Skeletal muscle satellite cell (primary cell): ENCODE measurements at regions not wholly inside any gene's neighbourhood (a gene's known extent, or its start where the extent isn't known, plus 50 kb on each side); places are given as distances from the start of the nearest gene placed in this dataset.

Experiments
- H3K27me3 ChIP-seq: 2 replicates; pipeline ENCODE4 v1.7.0; 2013; ENCODE audit warnings: low read length; ENCODE audit not compliant: control insufficient read depth, insufficient read depth
- H3K36me3 ChIP-seq: 2 replicates; pipeline ENCODE4 v1.7.0; 2013; ENCODE audit warnings: mild to moderate bottlenecking, control low read depth, low read length; ENCODE audit not compliant: insufficient read depth
- H3K4me1 ChIP-seq: 2 replicates; pipeline ENCODE4 v1.7.0; 2013; ENCODE audit warnings: low read length; ENCODE audit not compliant: control insufficient read depth, insufficient read depth
- H3K4me2 ChIP-seq: 2 replicates; pipeline ENCODE4 v1.7.0; 2013; ENCODE audit warnings: mild to moderate bottlenecking, low read length
- H3K4me3 ChIP-seq: 2 replicates; pipeline ENCODE4 v1.7.0; 2013; ENCODE audit warnings: low read length
- H3K9ac ChIP-seq: 2 replicates; pipeline ENCODE4 v1.7.0; 2013; ENCODE audit warnings: mild to moderate bottlenecking, low read depth, low read length, moderate library complexity
- H3K9me3 ChIP-seq: replicated peaks from 2 replicates; pipeline ENCODE4 v1.7.0; 2013; ENCODE audit warnings: mild to moderate bottlenecking, control low read depth, low read length

GRCh38 chr5:14090755-14091154 is 52.4 kb upstream of the TRIO start:
- H3K27me3 ChIP-seq = no peaks in the 10 kb centered on the region
- no peaks in the 10 kb centered on the region for H3K4me1 ChIP-seq
- no peak overlapping the region for H3K9ac ChIP-seq
- H3K4me3 ChIP-seq = no peak overlapping the region
- H3K9me3 ChIP-seq = no peaks in the 10 kb centered on the region
- no peak overlapping the region for H3K4me2 ChIP-seq
- H3K36me3 ChIP-seq = no peaks in the 10 kb centered on the region

GRCh38 chr5:14090290-14090689 is 52.9 kb upstream of the TRIO start:
- Histone ChIP-seq H3K4me1 (no peaks in the 10 kb centered on the region), H3K9ac (no peak overlapping the region), H3K36me3 (no peaks in the 10 kb centered on the region)

DNA sequence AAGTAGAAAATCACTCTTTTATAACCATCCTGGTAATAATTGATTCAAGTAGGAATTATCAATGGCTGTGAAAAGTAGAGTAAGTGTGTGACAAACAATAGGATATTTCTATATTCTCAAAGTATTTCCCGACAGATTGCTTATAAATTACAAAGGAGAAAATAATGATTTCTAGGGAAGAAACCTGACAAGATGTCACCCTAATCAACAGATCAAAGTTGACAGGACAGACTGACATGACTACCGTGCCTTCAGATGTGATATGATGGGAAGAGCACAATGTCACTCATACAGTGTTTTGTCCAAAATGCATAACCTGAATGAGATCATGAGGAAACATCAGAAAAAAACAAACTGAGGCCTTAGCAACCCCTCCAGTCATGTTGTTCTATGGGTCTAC is 53.9 kb upstream of the TRIO start:
- Histone ChIP-seq H3K4me1 (no peaks in the 10 kb centered on the region), H3K9me3 (no peaks in the 10 kb centered on the region), H3K27me3 (no peaks in the 10 kb centered on the region), H3K4me3 (no peak overlapping the region), H3K9ac (no peak overlapping the region), H3K36me3 (no peaks in the 10 kb centered on the region), H3K4me2 (no peak overlapping the region)

More at GRCh38 chr5:14090290-14090689, 52.9 kb upstream of the TRIO start:
- Histone ChIP-seq H3K9me3 (no peaks in the 10 kb centered on the region), H3K4me2 (no peak overlapping the region), H3K27me3 (no peaks in the 10 kb centered on the region), H3K4me3 (no peak overlapping the region)

DNA sequence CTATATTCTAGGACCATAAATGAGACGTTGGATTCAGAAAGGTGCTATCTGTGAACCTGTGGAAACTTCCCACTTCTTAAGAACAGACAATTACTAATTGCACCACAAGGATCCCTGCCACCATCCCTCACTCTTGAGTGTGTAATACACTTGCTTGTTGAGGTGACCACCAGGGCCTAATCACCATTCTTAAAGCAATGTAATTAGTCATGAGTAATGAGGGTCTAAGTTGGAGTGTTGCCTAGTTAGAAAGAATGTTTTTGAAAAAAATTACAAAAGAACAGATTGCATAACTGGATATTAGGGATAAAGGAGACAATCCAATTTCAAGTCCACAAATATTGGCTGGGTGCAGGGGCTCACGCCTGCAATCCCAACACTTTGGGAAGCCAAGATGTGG is 56.9 kb upstream of the TRIO start:
- Histone ChIP-seq H3K4me1 (no peaks in the 10 kb centered on the region), H3K9me3 (no peaks in the 10 kb centered on the region), H3K27me3 (no peaks in the 10 kb centered on the region), H3K36me3 (no peaks in the 10 kb centered on the region), H3K4me2 (no peak overlapping the region), H3K9ac (no peak overlapping the region), H3K4me3 (no peak overlapping the region)

GRCh38 chr5:14082973-14083372 is 60.2 kb upstream of the TRIO start:
- H3K9ac ChIP-seq = no peak overlapping the region
- H3K4me3 ChIP-seq = no peak overlapping the region
- H3K4me2 ChIP-seq = no peak overlapping the region
- H3K9me3 ChIP-seq = no peaks in the 10 kb centered on the region
- H3K36me3 ChIP-seq = no peaks in the 10 kb centered on the region
- H3K27me3 ChIP-seq = no peaks in the 10 kb centered on the region
- H3K4me1 ChIP-seq = no peaks in the 10 kb centered on the region

- H3K9ac ChIP-seq = no peak overlapping the region
- H3K9me3 ChIP-seq = no peaks in the 10 kb centered on the region
- no peaks in the 10 kb centered on the region for H3K36me3 ChIP-seq
- H3K4me2 ChIP-seq = no peak overlapping the region
- H3K4me1 ChIP-seq = no peaks in the 10 kb centered on the region
- no peaks in the 10 kb centered on the region for H3K27me3 ChIP-seq
- no peak overlapping the region for H3K4me3 ChIP-seq
These were observed 60.6 kb upstream of the TRIO start for GRCh38 chr5:14082523-14082922.

DNA sequence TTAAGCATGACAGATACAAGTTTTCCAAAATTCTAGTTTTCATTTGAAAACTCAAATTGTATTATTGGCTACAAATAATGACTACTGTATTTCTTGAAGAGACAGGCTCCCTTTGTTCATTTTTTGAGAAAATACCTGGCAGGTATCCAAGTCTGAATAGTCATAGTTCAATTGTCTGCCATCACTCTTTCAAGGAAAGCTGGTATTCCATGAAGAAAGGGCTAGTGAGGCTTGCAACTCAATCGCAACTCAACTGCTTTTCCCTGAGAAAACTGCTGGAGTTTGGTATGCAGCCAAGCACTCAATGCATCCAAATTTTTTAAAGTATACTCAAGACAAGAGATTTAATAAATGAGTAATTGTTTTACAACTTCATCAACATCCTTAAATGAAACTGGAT is 61.4 kb upstream of the TRIO start:
- Histone ChIP-seq H3K36me3 (no peaks in the 10 kb centered on the region), H3K4me3 (no peak overlapping the region), H3K4me2 (no peak overlapping the region), H3K9ac (no peak overlapping the region), H3K27me3 (no peaks in the 10 kb centered on the region), H3K4me1 (no peaks in the 10 kb centered on the region), H3K9me3 (no peaks in the 10 kb centered on the region)

DNA sequence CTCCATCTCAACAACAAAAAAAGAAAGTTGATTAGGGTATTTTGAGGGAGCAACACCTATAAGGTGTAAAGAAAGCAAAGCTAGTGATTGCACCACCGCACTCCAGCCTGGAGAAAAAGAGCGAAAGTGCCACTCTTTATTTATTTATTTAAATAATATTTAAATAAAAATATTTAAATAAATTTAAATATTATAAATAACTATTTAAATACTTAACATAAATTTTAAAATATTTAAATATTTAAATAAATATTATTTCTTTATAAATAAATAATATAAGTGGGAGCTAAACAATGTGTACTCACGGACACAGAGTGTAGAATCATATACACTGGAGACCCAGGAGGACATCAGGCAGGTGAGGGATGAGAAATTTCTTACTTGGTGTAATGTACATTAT is 64.4 kb upstream of the TRIO start:
- Histone ChIP-seq H3K9ac (no peak overlapping the region), H3K9me3 (no peaks in the 10 kb centered on the region), H3K4me1 (no peaks in the 10 kb centered on the region), H3K36me3 (no peaks in the 10 kb centered on the region), H3K4me3 (no peak overlapping the region), H3K27me3 (peaks cover 10% of the 10 kb centered on the region), H3K4me2 (no peak overlapping the region)

DNA sequence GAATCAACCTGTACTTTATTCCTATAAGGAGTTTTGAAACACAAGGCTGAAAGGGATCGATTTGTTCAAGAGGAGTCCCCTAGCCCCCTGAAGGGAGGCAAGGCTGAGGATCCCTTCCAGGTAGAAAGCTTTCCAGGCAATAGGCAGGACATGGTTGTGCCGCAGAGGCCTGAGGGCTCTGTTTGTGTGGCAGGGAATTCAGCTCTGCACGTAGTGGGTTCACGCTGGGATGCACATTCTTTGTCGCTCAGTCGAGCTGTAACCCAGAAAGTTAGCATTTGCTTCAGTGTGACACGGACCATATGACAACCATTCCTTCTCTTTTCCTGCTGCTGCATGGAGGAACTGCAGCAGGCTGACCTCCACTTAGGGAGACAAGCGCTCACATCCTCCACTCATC is 65.6 kb upstream of the TRIO start:
- H3K27me3 ChIP-seq = peaks cover 10% of the 10 kb centered on the region
- no peaks in the 10 kb centered on the region for H3K4me1 ChIP-seq
- no peak overlapping the region for H3K4me2 ChIP-seq
- H3K36me3 ChIP-seq = no peaks in the 10 kb centered on the region
- no peak overlapping the region for H3K4me3 ChIP-seq
- no peak overlapping the region for H3K9ac ChIP-seq
- no peaks in the 10 kb centered on the region for H3K9me3 ChIP-seq

GRCh38 chr5:14076561-14076960 is 66.6 kb upstream of the TRIO start:
- H3K36me3 ChIP-seq = no peaks in the 10 kb centered on the region
- H3K4me1 ChIP-seq = no peaks in the 10 kb centered on the region
- H3K27me3 ChIP-seq = peaks cover 10% of the 10 kb centered on the region
- H3K9me3 ChIP-seq = no peaks in the 10 kb centered on the region
- H3K4me3 ChIP-seq = no peak overlapping the region
- H3K4me2 ChIP-seq = no peak overlapping the region
- H3K9ac ChIP-seq = no peak overlapping the region

DNA sequence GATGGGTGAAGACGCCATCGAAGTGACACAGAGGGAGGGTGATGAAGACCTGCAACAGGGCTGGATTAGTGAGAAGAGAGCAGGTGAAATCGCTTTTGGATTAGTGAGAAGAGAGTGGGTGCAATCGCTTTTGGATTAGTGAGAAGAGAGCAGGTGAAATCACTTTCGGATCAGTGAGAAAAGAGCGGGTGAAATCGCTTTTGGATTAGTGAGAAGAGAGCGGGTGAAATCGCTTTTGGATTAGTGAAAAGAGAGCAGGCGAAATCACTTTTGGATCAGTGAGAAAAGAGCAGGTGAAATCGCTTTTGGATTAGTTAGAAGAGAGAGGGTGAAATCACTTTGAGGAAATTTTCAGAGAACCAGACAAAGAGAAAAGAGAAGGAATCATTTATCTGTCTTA is 67.2 kb upstream of the TRIO start:
- Histone ChIP-seq H3K4me1 (no peaks in the 10 kb centered on the region), H3K4me3 (no peak overlapping the region), H3K4me2 (no peak overlapping the region), H3K27me3 (peaks cover 10% of the 10 kb centered on the region), H3K36me3 (no peaks in the 10 kb centered on the region), H3K9ac (no peak overlapping the region), H3K9me3 (no peaks in the 10 kb centered on the region)

DNA sequence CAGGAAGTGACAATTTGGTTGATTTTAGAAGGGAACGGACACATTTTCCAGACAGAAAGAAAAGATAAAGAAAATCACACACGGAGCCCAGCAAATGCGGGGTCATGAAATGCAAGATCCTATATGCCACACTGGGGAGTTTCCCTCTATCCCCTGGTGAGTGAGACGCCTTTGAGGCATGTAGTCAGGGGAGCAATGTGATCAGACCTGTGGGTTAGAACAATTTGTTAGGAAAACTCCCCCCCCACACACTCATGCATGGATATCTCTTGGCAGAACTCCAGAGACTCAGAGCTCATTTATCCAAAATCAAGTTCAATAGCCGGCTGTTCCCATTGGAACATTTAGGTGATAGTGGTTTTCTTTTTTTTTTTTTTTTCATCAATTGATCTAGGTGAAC is 71.7 kb upstream of the TRIO start:
- H3K4me1 ChIP-seq = no peaks in the 10 kb centered on the region
- no peak overlapping the region for H3K4me2 ChIP-seq
- no peak overlapping the region for H3K9ac ChIP-seq
- H3K9me3 ChIP-seq = no peaks in the 10 kb centered on the region
- H3K4me3 ChIP-seq = no peak overlapping the region
- H3K36me3 ChIP-seq = no peaks in the 10 kb centered on the region
- peaks cover 10% of the 10 kb centered on the region for H3K27me3 ChIP-seq
